Psoas muscle (tissue), 7 donors: ENCODE measurements at regions not wholly inside any gene's neighbourhood (a gene's known extent, or its start where the extent isn't known, plus 50 kb on each side); places are given as distances from the start of the nearest gene placed in this dataset.

Experiments used
- ATAC-seq, 4 donors: fragments of 200-7000 bp; cut with Tn5 transposase; one replicate each; pipeline ENCODE4 v1.9.1; 2020; ENCODE audit warnings: moderate library complexity in 3 of 4, mild to moderate bottlenecking in 2 of 4
- DNase-seq, 2 donors: peaks; one replicate each; pipeline ENCODE4 v3.0.0-alpha.2; 2020
- H3K27ac ChIP-seq: fragments of 200-600 bp; one replicate; pipeline ENCODE4 v1.8.0; 2022
- H3K27me3 ChIP-seq, 3 donors: fragments of 200-600 bp in 1 of 3; one replicate each; pipeline versions ENCODE4 v1.6.1 to v1.8.0; 2013 to 2022; ENCODE audit warnings: low read length in 2 of 3, mild to moderate bottlenecking in 2 of 3, moderate library complexity in 1 of 3; ENCODE audit not compliant: insufficient read depth in 3 of 3
- H3K36me3 ChIP-seq, 2 donors: fragments of 200-600 bp in 1 of 2; one replicate each; pipeline versions ENCODE4 v1.6.1 to v1.8.0; 2013 to 2022; ENCODE audit warnings: low read depth in 1 of 2, mild to moderate bottlenecking in 1 of 2, moderate library complexity in 1 of 2; ENCODE audit not compliant: insufficient read depth in 1 of 2
- H3K4me1 ChIP-seq: fragments of 200-600 bp; one replicate; pipeline ENCODE4 v1.8.0; 2022
- H3K4me3 ChIP-seq: fragments of 200-600 bp; one replicate; pipeline ENCODE4 v1.8.0; 2022; ENCODE audit warnings: mild to moderate bottlenecking
- H3K9me3 ChIP-seq: fragments of 200-600 bp; one replicate; pipeline ENCODE4 v1.8.0; 2022
- WGBS, 3 donors: extraction: QIAGEN DNeasy Blood & Tissue Kit; methylation state at CpG; one replicate each; pipeline versions ENCODE4 v1.1.6 to v1.1.7; 2013; 5-methylcytosine and 5-hydroxymethylcytosine counted together
- intact Hi-C, 2 donors: fragments of 100-400 bp; cut with DNase I; formaldehyde crosslinking; loops; one replicate each; pipeline versions ENCODE4 v1.11.0 to v1.14.2; 2022
- TF ChIP-seq, protein P1 (sequence below): fragments of 200-600 bp; IDR thresholded peaks from one replicate; pipeline ENCODE4 v1.8.0; 2022; ENCODE audit warnings: antibody characterized with exemption
- donor health status: healthy with polysubstance abuse.
- donor health status: DM: no; HTN: no; CAD: no; lungs with moderate emphysema.
- donor health status: Bipolar disorder and iron deficiency.
- donor health status: healthy.
- donor health status: DM: yes; HTN: yes; CAD: no.
- donor health status: DM: no; HTN: no; CAD: no.
- donor health status: DM: yes; HTN: yes; CAD: no.

DNA sequence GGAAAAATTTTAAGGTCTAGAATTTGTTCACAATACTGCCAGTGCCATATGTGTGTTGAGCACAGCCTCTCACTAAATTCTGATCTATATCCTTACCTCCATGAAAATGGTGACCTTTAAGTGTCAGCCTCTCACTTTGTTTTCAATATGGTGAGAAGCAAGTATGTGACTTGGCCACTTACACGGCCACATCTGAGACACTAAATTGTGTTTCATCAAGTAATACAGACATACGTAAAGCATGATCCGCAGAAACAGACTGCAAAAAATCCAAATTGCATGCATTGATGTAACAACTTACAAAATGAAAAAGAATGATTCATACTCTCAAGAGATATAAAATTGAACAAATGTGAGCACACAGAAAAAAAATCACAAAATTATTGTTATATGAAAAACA is 55.2 kb upstream of the UGP2 start:
- H3K4me3 ChIP-seq: no peak overlapping the region
- H3K9me3 ChIP-seq: no peaks in the 10 kb centered on the region
- H3K27ac ChIP-seq: no peak overlapping the region
- 87 to 94% (median 92%) methylated on average over 3 of the region's 3 CpGs for WGBS, 3 donors
- H3K4me1 ChIP-seq: peaks cover 25% of the 10 kb centered on the region
- ATAC-seq (no peak), DNase-seq (no peak)
- TF ChIP-seq, protein P1, sequence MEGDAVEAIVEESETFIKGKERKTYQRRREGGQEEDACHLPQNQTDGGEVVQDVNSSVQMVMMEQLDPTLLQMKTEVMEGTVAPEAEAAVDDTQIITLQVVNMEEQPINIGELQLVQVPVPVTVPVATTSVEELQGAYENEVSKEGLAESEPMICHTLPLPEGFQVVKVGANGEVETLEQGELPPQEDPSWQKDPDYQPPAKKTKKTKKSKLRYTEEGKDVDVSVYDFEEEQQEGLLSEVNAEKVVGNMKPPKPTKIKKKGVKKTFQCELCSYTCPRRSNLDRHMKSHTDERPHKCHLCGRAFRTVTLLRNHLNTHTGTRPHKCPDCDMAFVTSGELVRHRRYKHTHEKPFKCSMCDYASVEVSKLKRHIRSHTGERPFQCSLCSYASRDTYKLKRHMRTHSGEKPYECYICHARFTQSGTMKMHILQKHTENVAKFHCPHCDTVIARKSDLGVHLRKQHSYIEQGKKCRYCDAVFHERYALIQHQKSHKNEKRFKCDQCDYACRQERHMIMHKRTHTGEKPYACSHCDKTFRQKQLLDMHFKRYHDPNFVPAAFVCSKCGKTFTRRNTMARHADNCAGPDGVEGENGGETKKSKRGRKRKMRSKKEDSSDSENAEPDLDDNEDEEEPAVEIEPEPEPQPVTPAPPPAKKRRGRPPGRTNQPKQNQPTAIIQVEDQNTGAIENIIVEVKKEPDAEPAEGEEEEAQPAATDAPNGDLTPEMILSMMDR: no peak
- intact Hi-C loops: no loop called here
- no peaks in the 10 kb centered on the region for H3K27me3 ChIP-seq
- H3K36me3 ChIP-seq: no peaks in the 10 kb centered on the region

DNA sequence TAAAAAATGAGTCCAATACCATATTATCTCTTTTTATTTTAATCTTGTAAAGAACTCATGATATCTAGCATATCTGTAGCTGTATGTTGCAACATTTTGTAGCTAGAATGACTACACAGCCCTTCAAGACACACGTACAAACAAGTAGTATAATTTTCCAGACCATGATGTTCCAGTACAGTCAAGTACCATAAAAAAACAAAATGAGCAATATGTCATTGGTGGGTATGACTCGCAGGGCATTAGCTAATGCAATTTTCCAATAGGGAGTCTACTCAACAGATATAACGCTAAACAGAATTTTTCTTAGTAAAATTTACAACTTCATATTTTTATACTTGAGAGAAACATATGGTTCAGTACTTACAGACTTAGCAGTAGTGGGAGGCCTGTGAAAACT is 53.6 kb upstream of the UGP2 start:
- 68 to 73% (median 72%) methylated on average over 3 of the region's 3 CpGs for WGBS, 3 donors
- no peaks in the 10 kb centered on the region for H3K36me3 ChIP-seq
- H3K9me3 ChIP-seq: no peaks in the 10 kb centered on the region
- H3K4me1 ChIP-seq: peaks cover 29% of the 10 kb centered on the region
- intact Hi-C loops: no loop called here
- DNase-seq: no peak
- no peak overlapping the region for H3K4me3 ChIP-seq
- H3K27me3 ChIP-seq: no peaks in the 10 kb centered on the region
- TF ChIP-seq, protein P1: no peak
- H3K27ac ChIP-seq: no peak overlapping the region
- peak in 3 of 4 donors; percentile 58 to 82 (median 72) for ATAC-seq

DNA sequence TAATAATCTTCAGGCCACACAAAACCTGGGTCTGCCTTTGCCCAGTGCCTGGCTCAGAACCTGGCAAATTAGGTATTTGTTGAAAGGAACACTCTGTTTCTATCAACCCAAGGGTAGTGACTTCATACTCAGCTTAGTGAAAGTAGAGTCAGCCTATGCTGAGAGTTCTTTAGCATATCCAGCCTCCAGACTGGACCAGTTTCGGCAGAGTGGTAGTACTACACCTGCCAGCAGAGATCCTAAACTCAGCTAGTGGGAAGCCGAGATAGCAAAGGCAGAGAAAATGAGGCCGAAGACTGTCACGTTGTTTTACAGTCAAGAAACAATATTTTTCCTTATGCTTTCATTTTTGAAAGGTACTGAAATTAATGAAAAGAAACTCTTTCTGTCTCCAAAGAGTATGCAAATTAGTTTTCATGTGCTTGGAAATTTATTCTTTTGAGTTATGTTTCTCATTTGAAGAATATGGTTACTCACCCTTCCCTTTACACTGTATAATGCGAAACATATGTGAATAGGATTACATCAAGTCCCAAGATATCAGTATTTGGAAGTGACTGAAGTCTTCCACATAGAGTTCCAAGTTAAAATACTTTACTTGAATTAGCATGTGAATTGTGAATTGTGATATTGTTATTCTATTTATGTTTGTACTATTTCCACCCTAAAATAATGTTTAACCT is 52.2 kb upstream of the UGP2 start:
- TF ChIP-seq, protein P1: no peak
- DNase-seq: no peak
- Histone ChIP-seq H3K4me3 (no peak overlapping the region), H3K36me3 (no peaks in the 10 kb centered on the region), H3K9me3 (no peaks in the 10 kb centered on the region), H3K27ac (no peak overlapping the region), H3K4me1 (peaks cover 29% of the 10 kb centered on the region), H3K27me3 (no peaks in the 10 kb centered on the region)
- intact Hi-C loops: no loop called here
- no peak for ATAC-seq
- WGBS, 3 donors: 80 to 82% (median 82%) methylated on average over 5 of the region's 5 CpGs

DNA sequence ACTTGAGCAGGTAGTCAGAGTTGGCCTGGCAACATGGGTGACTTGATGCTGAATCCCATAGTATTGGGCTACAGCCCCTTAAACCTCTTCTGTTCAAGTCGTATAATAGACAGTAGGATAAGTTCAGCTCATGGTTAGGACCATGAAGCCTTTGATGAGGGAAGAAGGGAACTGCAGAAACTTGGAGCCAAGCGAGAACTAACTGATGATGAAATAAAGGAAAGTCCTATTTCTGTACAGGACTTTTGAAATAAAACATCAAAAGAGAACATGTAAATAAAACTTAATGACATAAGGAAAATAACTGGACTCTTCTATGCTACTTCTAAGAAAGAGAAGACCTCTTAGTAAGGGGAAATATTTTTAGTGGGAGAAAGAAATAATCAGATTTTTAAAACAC is 51.2 kb upstream of the UGP2 start:
- ATAC-seq (peak in 2 of 4 donors; percentile 18 to 21), DNase-seq (no peak)
- no peaks in the 10 kb centered on the region for H3K27me3 ChIP-seq
- intact Hi-C loops: no loop called here
- peaks cover 29% of the 10 kb centered on the region for H3K4me1 ChIP-seq
- H3K27ac ChIP-seq: no peak overlapping the region
- H3K36me3 ChIP-seq: no peaks in the 10 kb centered on the region
- WGBS, 3 donors: 84 to 90% (median 84%) methylated on average over 2 of the region's 2 CpGs
- TF ChIP-seq, protein P1: no peak
- no peak overlapping the region for H3K4me3 ChIP-seq
- no peaks in the 10 kb centered on the region for H3K9me3 ChIP-seq

DNA sequence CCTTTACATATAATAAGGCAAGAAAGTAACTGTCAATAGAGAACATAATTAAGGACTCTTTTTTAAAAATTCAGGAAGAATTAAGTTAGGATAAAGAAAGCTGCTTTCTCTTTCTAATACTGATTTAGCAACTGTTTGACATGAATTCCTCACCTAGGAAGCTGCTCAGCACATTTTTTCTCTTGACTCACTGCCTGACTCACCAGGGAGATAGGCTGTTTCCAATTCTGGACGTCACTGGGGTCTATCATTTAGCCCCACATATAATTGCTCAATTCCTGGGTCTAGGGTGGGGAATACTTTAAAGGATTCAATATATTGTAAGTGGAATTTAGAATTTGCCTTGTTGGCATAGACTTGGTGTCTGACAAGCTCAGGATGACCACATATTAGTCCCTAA is 50.8 kb upstream of the UGP2 start:
- DNase-seq: no peak
- TF ChIP-seq, protein P1: no peak
- no peaks in the 10 kb centered on the region for H3K9me3 ChIP-seq
- H3K4me1 ChIP-seq: peaks cover 29% of the 10 kb centered on the region
- intact Hi-C loops: no loop called here
- H3K27ac ChIP-seq: peak overlapping the region; percentile 33
- no peaks in the 10 kb centered on the region for H3K36me3 ChIP-seq
- H3K27me3 ChIP-seq: no peaks in the 10 kb centered on the region
- no peak overlapping the region for H3K4me3 ChIP-seq
- ATAC-seq: peak; percentile 70 to 83 (median 82)
- WGBS, 3 donors: 9 to 23% (median 19%) methylated on average over 1 of the region's 1 CpG
